Lung microvascular endothelial cell (primary cell): ENCODE measurements at regions not wholly inside any gene's neighbourhood (a gene's known extent, or its start where the extent isn't known, plus 50 kb on each side); places are given as distances from the start of the nearest gene placed in this dataset.

Experiments used
- DNase-seq, 2 donors: peaks; one replicate each; pipeline versions ENCODE4 v3.0.0 to v3.0.0-alpha.2; 2010; ENCODE audit warnings: low read depth in 2 of 2

DNA sequence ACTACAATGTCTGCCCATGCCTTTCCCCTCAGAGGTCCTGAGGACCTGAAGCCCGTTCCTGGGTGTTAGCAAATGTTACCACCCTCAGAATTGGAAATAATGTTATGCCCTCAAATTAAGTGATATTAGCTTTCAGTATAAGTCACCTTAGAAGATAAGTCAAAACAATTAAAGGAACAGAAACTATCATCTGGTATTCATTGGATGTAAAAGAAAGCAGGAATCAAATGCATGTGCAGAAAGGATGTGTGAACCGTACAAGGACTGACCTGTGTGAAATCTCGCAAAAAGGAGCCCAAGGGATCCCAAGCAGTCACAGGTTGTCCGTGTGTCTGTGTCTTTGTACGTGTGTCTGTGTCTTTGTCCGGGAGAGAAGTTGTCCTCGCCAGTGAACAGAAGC lies 51.6 kb upstream of the TAB2 start:
- DNase-seq = no peak

GRCh38 chr6:149266659-149267058 lies 50.9 kb upstream of the TAB2 start:
- DNase-seq = no peak

GRCh38 chr6:149267072-149267471 lies 50.4 kb upstream of the TAB2 start:
- no peak for DNase-seq

GRCh38 chr6:149267513-149268043 lies 49.9 kb upstream of the TAB2 start:
- DNase-seq = no peak
